ENCODE measurements at regions not wholly inside any gene's neighbourhood (a gene's known extent, or its start where the extent isn't known, plus 50 kb on each side); places are given as distances from the start of the nearest gene placed in this dataset.

DNA sequence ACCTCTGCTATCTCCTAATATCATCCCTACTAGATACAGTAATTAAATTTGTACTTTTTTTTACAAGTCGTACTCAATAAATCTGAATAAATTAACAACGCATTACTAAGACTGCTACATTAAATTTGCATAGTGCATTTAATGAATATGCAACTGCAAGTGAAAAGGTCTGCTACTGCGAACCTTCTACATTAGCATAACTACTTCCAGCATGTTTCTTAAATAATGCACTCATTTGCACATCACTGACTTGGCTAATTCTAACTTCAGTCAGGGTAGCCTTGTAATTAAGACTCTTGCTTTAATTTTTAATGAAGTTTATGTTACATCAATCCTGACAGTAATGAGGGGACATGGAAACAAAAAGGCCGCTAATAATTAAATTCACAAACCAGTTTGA, 98.9 kb upstream of the FOXB1 start:
- Mint-ChIP-seq H3K27ac (ENCODE audit: unreplicated experiment) (no peak overlapping the region), H3K4me3 (ENCODE audit: unreplicated experiment) (no peak overlapping the region), H3K9me3 (ENCODE audit: unreplicated experiment) (no peaks in the 10 kb centered on the region), H3K36me3 (ENCODE audit: insufficient read depth, unreplicated experiment) (no peaks in the 10 kb centered on the region), H3K27me3 (ENCODE audit: insufficient read depth, unreplicated experiment) (peaks cover 22% of the 10 kb centered on the region), H3K4me1 (ENCODE audit: low read depth, unreplicated experiment) (peaks cover 7% of the 10 kb centered on the region)
- Histone ChIP-seq H3K4me1 (no peaks in the 10 kb centered on the region), H3K36me3 (ENCODE audit: control insufficient read depth, insufficient read depth, low read length) (no peaks in the 10 kb centered on the region), H3K27me3 (replicated peaks; ENCODE audit: control insufficient read depth, insufficient read depth, low read length) (peaks cover 2% of the 10 kb centered on the region; the same call in 1 of the 2 replicates), H3K4me3 (ENCODE audit: low read depth, low read length) (no peak overlapping the region), H3K9me3 (no peaks in the 10 kb centered on the region)
- TF ChIP-seq, protein P1, sequence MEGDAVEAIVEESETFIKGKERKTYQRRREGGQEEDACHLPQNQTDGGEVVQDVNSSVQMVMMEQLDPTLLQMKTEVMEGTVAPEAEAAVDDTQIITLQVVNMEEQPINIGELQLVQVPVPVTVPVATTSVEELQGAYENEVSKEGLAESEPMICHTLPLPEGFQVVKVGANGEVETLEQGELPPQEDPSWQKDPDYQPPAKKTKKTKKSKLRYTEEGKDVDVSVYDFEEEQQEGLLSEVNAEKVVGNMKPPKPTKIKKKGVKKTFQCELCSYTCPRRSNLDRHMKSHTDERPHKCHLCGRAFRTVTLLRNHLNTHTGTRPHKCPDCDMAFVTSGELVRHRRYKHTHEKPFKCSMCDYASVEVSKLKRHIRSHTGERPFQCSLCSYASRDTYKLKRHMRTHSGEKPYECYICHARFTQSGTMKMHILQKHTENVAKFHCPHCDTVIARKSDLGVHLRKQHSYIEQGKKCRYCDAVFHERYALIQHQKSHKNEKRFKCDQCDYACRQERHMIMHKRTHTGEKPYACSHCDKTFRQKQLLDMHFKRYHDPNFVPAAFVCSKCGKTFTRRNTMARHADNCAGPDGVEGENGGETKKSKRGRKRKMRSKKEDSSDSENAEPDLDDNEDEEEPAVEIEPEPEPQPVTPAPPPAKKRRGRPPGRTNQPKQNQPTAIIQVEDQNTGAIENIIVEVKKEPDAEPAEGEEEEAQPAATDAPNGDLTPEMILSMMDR (IDR thresholded peaks at IDR 0.05; ENCODE audit: insufficient read depth in 1 of 2, low read depth in 1 of 2, low read length in 1 of 2, severe bottlenecking in 1 of 2, unreplicated experiment in 1 of 2), result no peak
- BruUV-seq (replicated peaks), result no TSS peak
- intact Hi-C loops (cut with micrococcal nuclease; ENCODE audit: unreplicated experiment), result no loop called here
- DNase-seq, result no peak
- ChIA-PET CTCF (no interaction called here), POLR2A (no interaction called here)

DNA sequence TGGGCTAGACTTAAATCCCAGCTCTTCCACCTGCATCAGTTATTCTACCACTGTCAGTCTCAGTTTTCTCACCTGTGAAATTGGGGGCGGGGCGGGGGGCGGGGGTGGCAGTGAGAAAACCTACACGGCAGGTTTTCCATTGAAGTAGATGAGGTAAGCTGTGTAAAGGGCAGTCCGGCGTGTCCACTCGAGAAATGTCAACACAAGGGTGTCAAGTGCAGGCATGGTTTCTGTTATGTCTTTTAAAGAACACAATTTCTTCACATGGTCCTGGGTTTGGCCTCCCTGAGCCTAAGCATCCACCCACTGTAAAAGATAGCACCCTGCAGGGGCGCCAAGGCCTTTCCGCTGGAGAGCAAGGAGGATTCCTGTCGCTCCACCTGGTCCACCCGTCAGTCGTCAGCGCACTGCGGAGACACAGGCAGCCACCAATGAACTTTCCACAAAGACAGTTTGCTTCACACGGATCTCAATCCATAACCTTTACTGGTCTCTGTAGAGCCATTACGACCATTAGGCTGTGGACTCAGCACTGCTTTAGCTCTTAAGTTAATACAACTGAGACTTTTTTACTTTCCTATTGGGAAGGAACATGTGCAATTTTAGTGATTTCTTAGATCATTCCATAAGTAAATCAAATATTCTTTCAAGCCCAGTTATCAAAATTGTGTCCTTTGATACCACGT, 99.5 kb upstream of the FOXB1 start:
- no peak for DNase-seq
- no peak overlapping the region for H3K27ac Mint-ChIP-seq (ENCODE audit: unreplicated experiment)
- Histone ChIP-seq H3K4me3 (ENCODE audit: low read depth, low read length) (no peak overlapping the region), H3K4me1 (no peaks in the 10 kb centered on the region), H3K9me3 (no peaks in the 10 kb centered on the region), H3K36me3 (ENCODE audit: control insufficient read depth, insufficient read depth, low read length) (no peaks in the 10 kb centered on the region), H3K27me3 (replicated peaks; ENCODE audit: control insufficient read depth, insufficient read depth, low read length) (peaks cover 2% of the 10 kb centered on the region; the same call in 1 of the 2 replicates)
- ChIA-PET POLR2A (no interaction called here), CTCF (no interaction called here)
- peaks cover 7% of the 10 kb centered on the region for H3K4me1 Mint-ChIP-seq (ENCODE audit: low read depth, unreplicated experiment)
- no peaks in the 10 kb centered on the region for H3K36me3 Mint-ChIP-seq (ENCODE audit: insufficient read depth, unreplicated experiment)
- no TSS peak for BruUV-seq (replicated peaks)
- no peak overlapping the region for H3K4me3 Mint-ChIP-seq (ENCODE audit: unreplicated experiment)
- intact Hi-C loops (cut with micrococcal nuclease; ENCODE audit: unreplicated experiment), result no loop called here
- peaks cover 22% of the 10 kb centered on the region for H3K27me3 Mint-ChIP-seq (ENCODE audit: insufficient read depth, unreplicated experiment)
- H3K9me3 Mint-ChIP-seq (ENCODE audit: unreplicated experiment), result no peaks in the 10 kb centered on the region
- TF ChIP-seq, protein P1 (IDR thresholded peaks at IDR 0.05; ENCODE audit: insufficient read depth in 1 of 2, low read depth in 1 of 2, low read length in 1 of 2, severe bottlenecking in 1 of 2, unreplicated experiment in 1 of 2), result no peak

DNA sequence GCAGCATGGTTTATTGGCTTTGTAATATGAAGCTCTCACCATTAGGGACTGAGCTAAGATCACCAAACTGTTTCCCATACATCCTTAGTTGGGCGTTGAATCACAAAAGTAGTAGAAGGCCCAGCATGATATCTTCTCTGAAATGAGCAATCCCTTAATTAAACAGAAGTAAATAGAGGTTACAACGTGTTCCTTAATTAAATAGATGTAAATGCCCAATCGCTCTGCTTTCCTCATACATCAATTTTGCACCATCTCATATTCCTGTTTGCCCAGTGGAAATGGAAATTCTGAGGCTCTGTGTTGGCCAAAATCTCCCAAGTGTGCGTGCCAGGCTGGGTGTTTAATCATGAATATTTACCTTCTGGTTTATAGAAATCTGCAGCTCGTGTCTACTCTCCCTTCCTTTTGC, 107.4 kb upstream of the FOXB1 start:
- ChIA-PET CTCF (no interaction called here), POLR2A (no interaction called here)
- no peaks in the 10 kb centered on the region for H3K36me3 Mint-ChIP-seq (ENCODE audit: insufficient read depth, unreplicated experiment)
- TF ChIP-seq, protein P1 (IDR thresholded peaks at IDR 0.05; ENCODE audit: insufficient read depth in 1 of 2, low read depth in 1 of 2, low read length in 1 of 2, severe bottlenecking in 1 of 2, unreplicated experiment in 1 of 2), result no peak
- Histone ChIP-seq H3K9me3 (no peaks in the 10 kb centered on the region), H3K4me3 (ENCODE audit: low read depth, low read length) (no peak overlapping the region), H3K36me3 (ENCODE audit: control insufficient read depth, insufficient read depth, low read length) (no peaks in the 10 kb centered on the region), H3K4me1 (no peaks in the 10 kb centered on the region), H3K27me3 (replicated peaks; ENCODE audit: control insufficient read depth, insufficient read depth, low read length) (peaks cover 2% of the 10 kb centered on the region; the same call in 1 of the 2 replicates)
- intact Hi-C loops (cut with micrococcal nuclease; ENCODE audit: unreplicated experiment), result no loop called here
- no peak for DNase-seq
- H3K4me1 Mint-ChIP-seq (ENCODE audit: low read depth, unreplicated experiment), result no peaks in the 10 kb centered on the region
- H3K4me3 Mint-ChIP-seq (ENCODE audit: unreplicated experiment), result no peak overlapping the region
- H3K27ac Mint-ChIP-seq (ENCODE audit: unreplicated experiment), result no peak overlapping the region
- no peaks in the 10 kb centered on the region for H3K9me3 Mint-ChIP-seq (ENCODE audit: unreplicated experiment)
- peaks cover 6% of the 10 kb centered on the region for H3K27me3 Mint-ChIP-seq (ENCODE audit: insufficient read depth, unreplicated experiment)
- no TSS peak for BruUV-seq (replicated peaks)

Data from Caco-2 (cell line).